CD14-positive monocyte (primary cell): ENCODE measurements at regions not wholly inside any gene's neighbourhood (a gene's known extent, or its start where the extent isn't known, plus 50 kb on each side); places are given as distances from the start of the nearest gene placed in this dataset.

Source experiments
- DNase-seq, 3 donors: peaks; one replicate each; pipeline ENCODE4 v3.0.0-alpha.2; 2011 to 2022
- H2AFZ ChIP-seq: 2 replicates; pipeline ENCODE4 v1.6.0; 2012; ENCODE audit warnings: mild to moderate bottlenecking, low read depth, low read length, inconsistent platforms; ENCODE audit not compliant: insufficient read depth, poor library complexity, severe bottlenecking
- H3K27ac ChIP-seq, 2 donors: 1 replicate in 1 of 2; 2 replicates in 1 of 2; pipeline ENCODE4 v1.5.1; 2012 to 2013; ENCODE audit warnings: low read length in 2 of 2, control low read depth in 1 of 2, inconsistent platforms in 1 of 2, low read depth in 1 of 2, mild to moderate bottlenecking in 1 of 2
- H3K27me3 ChIP-seq, 2 donors: one replicate each; pipeline versions ENCODE4 v1.6.0 to v1.6.1; 2011 to 2013; ENCODE audit warnings: low read length in 2 of 2; ENCODE audit not compliant: control insufficient read depth in 2 of 2, insufficient read depth in 2 of 2
- H3K36me3 ChIP-seq, 2 donors: replicated peaks in 1 of 2; 1 replicate in 1 of 2; 2 replicates in 1 of 2; pipeline versions ENCODE4 v1.5.1 to v1.6.1; 2012 to 2013; ENCODE audit warnings: low read length in 2 of 2, control low read depth in 1 of 2, inconsistent platforms in 1 of 2, mild to moderate bottlenecking in 1 of 2; ENCODE audit not compliant: insufficient read depth in 2 of 2, control insufficient read depth in 1 of 2
- H3K4me1 ChIP-seq, 2 donors: 1 replicate in 1 of 2; 2 replicates in 1 of 2; pipeline versions ENCODE4 v1.5.1 to v1.6.1; 2012 to 2013; ENCODE audit warnings: low read length in 2 of 2, control low read depth in 1 of 2, inconsistent platforms in 1 of 2, mild to moderate bottlenecking in 1 of 2, moderate library complexity in 1 of 2; ENCODE audit not compliant: insufficient read depth in 2 of 2, control insufficient read depth in 1 of 2
- H3K4me2 ChIP-seq: replicated peaks from 2 replicates; pipeline ENCODE3; 2012; ENCODE audit warnings: low read length, moderate library complexity, mild to moderate bottlenecking; ENCODE audit not compliant: poor library complexity, severe bottlenecking; ENCODE audit errors: extremely low read depth
- H3K4me3 ChIP-seq, 3 experiments: fragments of 200-600 bp in 1 of 3; sonication (generic) in 1 of 3; replicated peaks in 1 of 3; 1 replicate in 2 of 3; 2 replicates in 1 of 3; pipeline ENCODE4 v1.5.1; 2011 to 2013; ENCODE audit warnings: low read length in 3 of 3, mild to moderate bottlenecking in 3 of 3, control low read depth in 2 of 3, low read depth in 2 of 3, inconsistent platforms in 1 of 3, moderate library complexity in 1 of 3
- H3K79me2 ChIP-seq: 2 replicates; pipeline ENCODE4 v1.6.0; 2012; ENCODE audit warnings: mild to moderate bottlenecking, control low read depth, inconsistent platforms, low read length, moderate library complexity; ENCODE audit not compliant: insufficient read depth
- H3K9ac ChIP-seq: 2 replicates; pipeline ENCODE4 v1.6.0; 2017; ENCODE audit warnings: low read length, mild to moderate bottlenecking; ENCODE audit not compliant: insufficient read depth, poor library complexity, severe bottlenecking
- H3K9me3 ChIP-seq, 2 donors: replicated peaks in 1 of 2; 1 replicate in 1 of 2; 2 replicates in 1 of 2; pipeline versions ENCODE4 v1.5.1 to v1.6.1; 2012 to 2013; ENCODE audit warnings: low read length in 2 of 2, control low read depth in 1 of 2; ENCODE audit not compliant: control insufficient read depth in 1 of 2, insufficient read depth in 1 of 2
- H4K20me1 ChIP-seq: 2 replicates; pipeline ENCODE4 v1.6.0; 2012; ENCODE audit warnings: mild to moderate bottlenecking, low read length, control low read depth, moderate library complexity; ENCODE audit not compliant: insufficient read depth
- H3K27ac Mint-ChIP-seq, 7 donors: one replicate each; pipeline ENCODE4 v1.8.0; 2020; ENCODE audit warnings: mild to moderate bottlenecking in 7 of 7, mixed read lengths in 7 of 7, moderate library complexity in 6 of 7, inconsistent platforms in 2 of 7
- H3K27me3 Mint-ChIP-seq, 3 donors: one replicate each; pipeline ENCODE4 v1.8.0; 2021 to 2022; ENCODE audit warnings: low read depth in 3 of 3, mild to moderate bottlenecking in 3 of 3, mixed read lengths in 3 of 3, moderate library complexity in 3 of 3, inconsistent platforms in 1 of 3
- H3K36me3 Mint-ChIP-seq, 2 donors: one replicate each; pipeline ENCODE4 v1.8.0; 2020; ENCODE audit warnings: mixed read lengths in 2 of 2, inconsistent platforms in 1 of 2, mild to moderate bottlenecking in 1 of 2
- H3K4me1 Mint-ChIP-seq: one replicate; pipeline ENCODE4 v1.8.0; 2020; ENCODE audit warnings: mild to moderate bottlenecking, mixed read lengths
- H3K4me3 Mint-ChIP-seq, 2 donors: one replicate each; pipeline ENCODE4 v1.8.0; 2020; ENCODE audit warnings: mild to moderate bottlenecking in 2 of 2, mixed read lengths in 2 of 2, moderate library complexity in 1 of 2
- H3K9me3 Mint-ChIP-seq, 7 donors: one replicate each; pipeline ENCODE4 v1.8.0; 2020 to 2022; ENCODE audit warnings: mixed read lengths in 7 of 7, mild to moderate bottlenecking in 6 of 7, moderate library complexity in 6 of 7, inconsistent platforms in 2 of 7
- CTCF ChIP-seq: fragments of 200-600 bp; IDR thresholded peaks from one replicate; pipeline ENCODE4 v1.8.0; 2022; ENCODE audit warnings: antibody characterized with exemption, mild to moderate bottlenecking
- WGBS: methylation state at CpG from one replicate; pipeline ENCODE4 v1.1.5; 2013; ENCODE audit warnings: missing lambda C conversion rate; ENCODE audit not compliant: insufficient coverage; 5-methylcytosine and 5-hydroxymethylcytosine counted together
- intact Hi-C, 2 donors: fragments of 100-400 bp; cut with micrococcal nuclease; formaldehyde crosslinking; loops; one replicate each; pipeline versions ENCODE4 v1.15.0 to v1.15.1; 2023

- Histone ChIP-seq H3K36me3 (no peaks in the 10 kb centered on the region), H3K4me2 (no peak overlapping the region), H3K79me2 (no peaks in the 10 kb centered on the region), H3K27me3 (no peaks in the 10 kb centered on the region), H3K27ac (no peak overlapping the region), H3K9me3 (no peaks in the 10 kb centered on the region), H4K20me1 (no peaks in the 10 kb centered on the region), H3K9ac (no peak overlapping the region), H2AFZ (no peak overlapping the region), H3K4me1 (no peaks in the 10 kb centered on the region), H3K4me3 (no peak overlapping the region)
- WGBS, result no CpG with 5 or more reads among the region's 2 CpGs
- no peak overlapping the region for H3K27ac Mint-ChIP-seq
- peaks cover 0 to 5% (median 1%) of the 10 kb centered on the region in 7 donors for H3K9me3 Mint-ChIP-seq
- no peak overlapping the region for H3K4me3 Mint-ChIP-seq
- H3K4me1 Mint-ChIP-seq, result no peaks in the 10 kb centered on the region
- no peaks in the 10 kb centered on the region for H3K36me3 Mint-ChIP-seq
- intact Hi-C loops, result no loop called here
- no peaks in the 10 kb centered on the region for H3K27me3 Mint-ChIP-seq
- no peak for DNase-seq
- TF ChIP-seq CTCF, result no peak
Measured at GRCh38 chr10:107303203-107303602, 138.7 kb upstream of the SORCS1 start.

- Histone ChIP-seq H3K27ac (no peak overlapping the region), H3K4me1 (no peaks in the 10 kb centered on the region), H3K4me3 (no peak overlapping the region), H3K9ac (no peak overlapping the region), H3K4me2 (no peak overlapping the region), H4K20me1 (no peaks in the 10 kb centered on the region), H3K9me3 (no peaks in the 10 kb centered on the region), H3K27me3 (no peaks in the 10 kb centered on the region), H3K79me2 (no peaks in the 10 kb centered on the region), H2AFZ (no peak overlapping the region), H3K36me3 (no peaks in the 10 kb centered on the region)
- no peak for TF ChIP-seq CTCF
- no peak for DNase-seq
- no peaks in the 10 kb centered on the region for H3K4me1 Mint-ChIP-seq
- intact Hi-C loops, result no loop called here
- 67% methylated on average over 1 of the region's 2 CpGs for WGBS
- no peak overlapping the region for H3K27ac Mint-ChIP-seq
- no peaks in the 10 kb centered on the region for H3K36me3 Mint-ChIP-seq
- no peak overlapping the region for H3K4me3 Mint-ChIP-seq
- H3K27me3 Mint-ChIP-seq, result no peaks in the 10 kb centered on the region
- peaks cover 0 to 6% (median 0%) of the 10 kb centered on the region in 7 donors for H3K9me3 Mint-ChIP-seq
Measured at GRCh38 chr10:107299606-107300005, 135.1 kb upstream of the SORCS1 start.
